H9 (cell line): ENCODE measurements at regions not wholly inside any gene's neighbourhood (a gene's known extent, or its start where the extent isn't known, plus 50 kb on each side); places are given as distances from the start of the nearest gene placed in this dataset.

Source experiments
- DNase-seq: peaks from one replicate; pipeline ENCODE4 v3.0.0-alpha.2; 2017
- H2AFZ ChIP-seq: one replicate; pipeline ENCODE4 v1.6.1; 2013; ENCODE audit warnings: mild to moderate bottlenecking, low read length, control low read depth, moderate library complexity
- H2AK5ac ChIP-seq: 2 replicates; pipeline ENCODE4 v1.6.1; 2013; ENCODE audit warnings: low read length, control low read depth, mixed read lengths; ENCODE audit not compliant: insufficient read length
- H2BK120ac ChIP-seq: one replicate; pipeline ENCODE4 v1.6.1; 2013; ENCODE audit warnings: low read depth, mild to moderate bottlenecking, low read length, control low read depth, inconsistent platforms; ENCODE audit not compliant: poor library complexity, severe bottlenecking
- H2BK12ac ChIP-seq: 2 replicates; pipeline ENCODE4 v1.6.1; 2013; ENCODE audit warnings: low read length, control low read depth, mixed read lengths, low read depth; ENCODE audit not compliant: insufficient read length
- H2BK15ac ChIP-seq: 2 replicates; pipeline ENCODE4 v1.6.1; 2013; ENCODE audit warnings: low read depth, low read length, control low read depth
- H2BK20ac ChIP-seq: one replicate; pipeline ENCODE4 v1.6.1; 2013; ENCODE audit warnings: low read depth, mild to moderate bottlenecking, low read length, control low read depth, inconsistent platforms; ENCODE audit not compliant: poor library complexity, severe bottlenecking
- H2BK5ac ChIP-seq: 2 replicates; pipeline ENCODE4 v1.6.1; 2013; ENCODE audit warnings: low read length, control low read depth, mixed read lengths; ENCODE audit not compliant: insufficient read length
- H3K14ac ChIP-seq: 2 replicates; pipeline ENCODE4 v1.6.1; 2013; ENCODE audit warnings: low read length, control low read depth; ENCODE audit not compliant: insufficient read depth
- H3K18ac ChIP-seq: 2 replicates; pipeline ENCODE4 v1.6.1; 2013; ENCODE audit warnings: low read depth, mild to moderate bottlenecking, mixed read lengths, low read length, control low read depth; ENCODE audit not compliant: insufficient read length
- H3K23ac ChIP-seq: 2 replicates; pipeline ENCODE4 v1.6.1; 2013; ENCODE audit warnings: low read length, control low read depth, mixed read lengths, low read depth; ENCODE audit not compliant: insufficient read length
- H3K23me2 ChIP-seq: 2 replicates; pipeline ENCODE4 v1.6.1; 2013; ENCODE audit warnings: low read depth, mild to moderate bottlenecking, mixed read lengths, low read length, control low read depth; ENCODE audit not compliant: insufficient read length, poor library complexity, severe bottlenecking
- H3K27ac ChIP-seq: 2 replicates; pipeline ENCODE4 v1.5.1; 2013; ENCODE audit warnings: low read length, control low read depth, mixed read lengths, low read depth; ENCODE audit not compliant: insufficient read length
- H3K27me3 ChIP-seq: 2 replicates; pipeline ENCODE4 v1.6.1; 2013; ENCODE audit warnings: low read length, control low read depth, inconsistent platforms; ENCODE audit not compliant: insufficient read depth
- H3K4ac ChIP-seq: 2 replicates; pipeline ENCODE4 v1.6.1; 2013; ENCODE audit warnings: low read depth, mild to moderate bottlenecking, control low read depth, inconsistent platforms, low read length, moderate library complexity
- H3K4me1 ChIP-seq: 2 replicates; pipeline ENCODE4 v1.6.1; 2013; ENCODE audit warnings: low read length, control low read depth, inconsistent platforms; ENCODE audit not compliant: insufficient read depth
- H3K4me2 ChIP-seq: 2 replicates; pipeline ENCODE4 v1.6.1; 2013; ENCODE audit warnings: low read length, control low read depth, mixed read lengths; ENCODE audit not compliant: insufficient read length, insufficient read depth
- H3K56ac ChIP-seq: 2 replicates; pipeline ENCODE4 v1.6.1; 2013; ENCODE audit warnings: low read depth, mild to moderate bottlenecking, mixed read lengths, low read length, control low read depth; ENCODE audit not compliant: insufficient read length
- H3K79me1 ChIP-seq: 2 replicates; pipeline ENCODE4 v1.6.1; 2013; ENCODE audit warnings: low read depth, mild to moderate bottlenecking, moderate library complexity, low read length, control low read depth, inconsistent platforms; ENCODE audit not compliant: insufficient read depth, poor library complexity, severe bottlenecking
- H3K79me2 ChIP-seq: 2 replicates; pipeline ENCODE4 v1.6.1; 2013; ENCODE audit warnings: low read length, control low read depth, inconsistent platforms; ENCODE audit not compliant: insufficient read depth
- H3K9ac ChIP-seq: 2 replicates; pipeline ENCODE4 v1.6.1; 2013; ENCODE audit warnings: low read length, control low read depth, mixed read lengths; ENCODE audit not compliant: insufficient read length; ENCODE audit errors: extremely low read depth
- H3K9me3 ChIP-seq: one replicate; pipeline ENCODE4 v1.6.1; 2013; ENCODE audit warnings: low read depth, low read length, inconsistent platforms; ENCODE audit not compliant: control insufficient read depth
- H3T11ph ChIP-seq: one replicate; pipeline ENCODE4 v1.6.1; 2013; ENCODE audit warnings: mild to moderate bottlenecking, low read length, control low read depth, inconsistent platforms
- H4K20me1 ChIP-seq: one replicate; pipeline ENCODE4 v1.6.1; 2013; ENCODE audit not compliant: control insufficient read depth, insufficient read length, insufficient read depth
- H4K5ac ChIP-seq: 2 replicates; pipeline ENCODE4 v1.6.1; 2013; ENCODE audit warnings: low read depth, mild to moderate bottlenecking, mixed read lengths, low read length, control low read depth; ENCODE audit not compliant: insufficient read length
- H4K8ac ChIP-seq: replicated peaks from 2 replicates; pipeline ENCODE4 v1.6.1; 2013; ENCODE audit warnings: low read length, control low read depth, mixed read lengths, low read depth; ENCODE audit not compliant: insufficient read length
- H4K91ac ChIP-seq: 2 replicates; pipeline ENCODE4 v1.6.1; 2013; ENCODE audit warnings: low read depth, mild to moderate bottlenecking, moderate library complexity, mixed read lengths, low read length, control low read depth; ENCODE audit not compliant: insufficient read length
- H3K27ac Mint-ChIP-seq, 3 experiments: 2 replicates in 2 of 3; 3 replicates in 1 of 3; pipeline ENCODE4 v1.8.0; 2020 to 2021; ENCODE audit warnings: mixed read lengths in 3 of 3, mild to moderate bottlenecking in 1 of 3, moderate library complexity in 1 of 3
- H3K27me3 Mint-ChIP-seq: 2 replicates; pipeline ENCODE4 v1.8.0; 2021; ENCODE audit warnings: low read depth, mild to moderate bottlenecking, moderate library complexity, mixed read lengths
- H3K36me3 Mint-ChIP-seq, 3 experiments: 2 replicates in 2 of 3; 3 replicates in 1 of 3; pipeline ENCODE4 v1.8.0; 2020 to 2021; ENCODE audit warnings: low read depth in 3 of 3, mixed read lengths in 3 of 3; ENCODE audit not compliant: insufficient read depth in 1 of 3
- H3K4me1 Mint-ChIP-seq, 2 experiments: 2 replicates each; pipeline ENCODE4 v1.8.0; 2020; ENCODE audit warnings: mixed read lengths in 2 of 2
- H3K4me3 Mint-ChIP-seq, 2 experiments: 2 replicates in 1 of 2; 3 replicates in 1 of 2; pipeline ENCODE4 v1.8.0; 2020 to 2021; ENCODE audit warnings: mild to moderate bottlenecking in 2 of 2, mixed read lengths in 2 of 2, moderate library complexity in 1 of 2
- H3K9me3 Mint-ChIP-seq, 2 experiments: 2 replicates in 1 of 2; 3 replicates in 1 of 2; pipeline ENCODE4 v1.8.0; 2020; ENCODE audit warnings: mild to moderate bottlenecking in 2 of 2, mixed read lengths in 2 of 2, moderate library complexity in 1 of 2
- WGBS: extraction: QIAGEN DNeasy Blood & Tissue Kit; methylation state at CpG from one replicate; pipeline ENCODE4 v1.1.7; 2013; ENCODE audit warnings: missing lambda C conversion rate, low lambda C conversion rate, mixed read lengths; ENCODE audit not compliant: insufficient read length; ENCODE audit errors: extremely low coverage; 5-methylcytosine and 5-hydroxymethylcytosine counted together
- TF ChIP-seq, protein P1 (sequence below): fragments of 200-600 bp; sonication (generic); conservative IDR thresholded peaks from 3 replicates; pipeline ENCODE4 v1.8.0; 2021; ENCODE audit warnings: antibody characterized with exemption, mild to moderate bottlenecking

GRCh38 chr6:113679051-113679450 lies 178.1 kb upstream of the MARCKS start:
- no peaks in the 10 kb centered on the region for H3K9me3 Mint-ChIP-seq
- WGBS: no CpG with 5 or more reads among the region's 3 CpGs

More at GRCh38 chr6:113679051-113679450, 178.1 kb upstream of the MARCKS start:
- Histone ChIP-seq H3K4ac (no peak overlapping the region), H3K9ac (no peak overlapping the region), H3T11ph (no peak overlapping the region), H3K27ac (no peak overlapping the region), H3K4me2 (no peak overlapping the region), H4K91ac (no peak overlapping the region), H2BK15ac (no peak overlapping the region), H2AFZ (no peak overlapping the region), H2BK20ac (no peak overlapping the region), H3K56ac (no peak overlapping the region), H3K23ac (no peak overlapping the region), H3K9me3 (no peaks in the 10 kb centered on the region), H2AK5ac (no peak overlapping the region), H3K18ac (no peak overlapping the region), H4K5ac (peak overlapping the region; percentile 24), H3K79me2 (no peaks in the 10 kb centered on the region), H3K4me1 (peaks cover under 1% of the 10 kb centered on the region; the same call in 1 of the 2 replicates), H2BK120ac (no peak overlapping the region), H3K79me1 (no peaks in the 10 kb centered on the region), H4K8ac (no peak overlapping the region), H3K23me2 (no peaks in the 10 kb centered on the region), H3K27me3 (no peaks in the 10 kb centered on the region), H2BK12ac (no peak overlapping the region), H4K20me1 (no peaks in the 10 kb centered on the region), H2BK5ac (no peak overlapping the region), H3K14ac (no peak overlapping the region)
- Mint-ChIP-seq H3K4me3 (no peak overlapping the region), H3K27ac (no peak overlapping the region), H3K27me3 (no peaks in the 10 kb centered on the region), H3K4me1 (peaks cover 25 to 26% of the 10 kb centered on the region in 2 experiments), H3K36me3 (no peaks in the 10 kb centered on the region)
- no peak for DNase-seq
- TF ChIP-seq, protein P1, sequence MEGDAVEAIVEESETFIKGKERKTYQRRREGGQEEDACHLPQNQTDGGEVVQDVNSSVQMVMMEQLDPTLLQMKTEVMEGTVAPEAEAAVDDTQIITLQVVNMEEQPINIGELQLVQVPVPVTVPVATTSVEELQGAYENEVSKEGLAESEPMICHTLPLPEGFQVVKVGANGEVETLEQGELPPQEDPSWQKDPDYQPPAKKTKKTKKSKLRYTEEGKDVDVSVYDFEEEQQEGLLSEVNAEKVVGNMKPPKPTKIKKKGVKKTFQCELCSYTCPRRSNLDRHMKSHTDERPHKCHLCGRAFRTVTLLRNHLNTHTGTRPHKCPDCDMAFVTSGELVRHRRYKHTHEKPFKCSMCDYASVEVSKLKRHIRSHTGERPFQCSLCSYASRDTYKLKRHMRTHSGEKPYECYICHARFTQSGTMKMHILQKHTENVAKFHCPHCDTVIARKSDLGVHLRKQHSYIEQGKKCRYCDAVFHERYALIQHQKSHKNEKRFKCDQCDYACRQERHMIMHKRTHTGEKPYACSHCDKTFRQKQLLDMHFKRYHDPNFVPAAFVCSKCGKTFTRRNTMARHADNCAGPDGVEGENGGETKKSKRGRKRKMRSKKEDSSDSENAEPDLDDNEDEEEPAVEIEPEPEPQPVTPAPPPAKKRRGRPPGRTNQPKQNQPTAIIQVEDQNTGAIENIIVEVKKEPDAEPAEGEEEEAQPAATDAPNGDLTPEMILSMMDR: no peak
